ENCODE measurements at regions not wholly inside any gene's neighbourhood (a gene's known extent, or its start where the extent isn't known, plus 50 kb on each side); places are given as distances from the start of the nearest gene placed in this dataset.

- Histone ChIP-seq H3K36me3 (ENCODE audit: control insufficient read depth, insufficient read depth, low read length) (no peaks in the 10 kb centered on the region), H3K27ac (ENCODE audit: extremely low read depth, low read depth, low read length) (no peak overlapping the region), H3K4me1 (replicated peaks in 1 of 2; ENCODE audit: control insufficient read depth in 2 of 2, insufficient read depth in 2 of 2, low read length in 2 of 2) (peaks cover 0 to 5% of the 10 kb centered on the region in 2 experiments; a peak in 3 of 5 replicates), H3K9me3 (replicated peaks; ENCODE audit: control insufficient read depth, insufficient read depth, low read depth, low read length) (no peaks in the 10 kb centered on the region), H3K9ac (ENCODE audit: insufficient read depth in 1 of 2, low read depth in 2 of 2, low read length in 2 of 2) (no peak overlapping the region), H3K9me1 (ENCODE audit: control insufficient read depth, insufficient read depth, low read length) (no peaks in the 10 kb centered on the region), H4K20me1 (replicated peaks; ENCODE audit: control insufficient read depth, insufficient read depth, low read length) (no peaks in the 10 kb centered on the region), H3K4me2 (ENCODE audit: insufficient read depth, low read length) (no peak overlapping the region), H2AFZ (ENCODE audit: low read depth, low read length) (no peak overlapping the region), H3K4me3 (no peak overlapping the region), H3K27me3 (ENCODE audit: control insufficient read depth in 2 of 2, insufficient read depth in 2 of 2, low read length in 2 of 2) (peaks cover 0 to 3% of the 10 kb centered on the region in 2 experiments; a peak in 2 of 5 replicates), H3K79me2 (ENCODE audit: control insufficient read depth, insufficient read depth, low read length) (no peaks in the 10 kb centered on the region)
- DNase-seq (ENCODE audit: extremely low read depth in 1 of 4, low spot score in 3 of 4) (no peak), ATAC-seq (no peak), FAIRE-seq (no peak)
- intact Hi-C loops (cut with micrococcal nuclease) (loop anchor here (10.0 kb wide), 1 partner anchor 505 kb away; no protein-coding TSS in a partner anchor), in situ Hi-C loops (cut with MboI) (loop anchor here (25.0 kb wide), 1 partner anchor 507 kb away; no protein-coding TSS in a partner anchor)
- 29% methylated on average over 1 of the region's 1 CpG for WGBS (ENCODE audit: insufficient coverage, low coverage, missing lambda C conversion rate)
- BruUV-seq (replicated peaks), result no TSS peak
- ChIA-PET POLR2A (interaction anchor here (1.0 kb wide), 1 partner anchor 13 kb away, joined by 3 read pairs; no protein-coding TSS in a partner anchor), CTCF (ENCODE audit: low intra/inter-chr PET ratio) (interaction anchor here (0.6 kb wide), 1 partner anchor 148 kb away, joined by 3 read pairs; no protein-coding TSS in a partner anchor)
- TF ChIP-seq RFX1 (IDR thresholded peaks at IDR 0.05), result no peak
- TF ChIP-seq PTTG1 (tag; IDR thresholded peaks at IDR 0.05; ENCODE audit: low read depth), result no peak
- TF ChIP-seq CTBP1 (IDR thresholded peaks at IDR 0.05; ENCODE audit: borderline replicate concordance), result no peak
- TF ChIP-seq TEAD2 (tag; IDR thresholded peaks at IDR 0.05), result no peak
- no peak for TF ChIP-seq RBBP5 (IDR thresholded peaks at IDR 0.05; ENCODE audit: borderline replicate concordance, insufficient read depth, low read length, poor library complexity, severe bottlenecking)
- TF ChIP-seq MAX (CRISPR knock-in tag; IDR thresholded peaks at IDR 0.05), result no peak
- no peak for TF ChIP-seq ETS2 (tag; IDR thresholded peaks at IDR 0.05; ENCODE audit: borderline replicate concordance, poor library complexity, severe bottlenecking)
- no peak for TF ChIP-seq NFIC (IDR thresholded peaks at IDR 0.05)
- TF ChIP-seq ZNF699 (CRISPR knock-in tag; IDR thresholded peaks at IDR 0.05; ENCODE audit: insufficient replicate concordance), result no peak
- TF ChIP-seq HMGXB4 (CRISPR knock-in tag; IDR thresholded peaks at IDR 0.05), result no peak
- no peak for TF ChIP-seq KAT2B (IDR thresholded peaks at IDR 0.05; ENCODE audit: low read depth, low read length)
- no peak for TF ChIP-seq ZC3H4 (CRISPR knock-in tag; IDR thresholded peaks at IDR 0.05; ENCODE audit: borderline replicate concordance)
- no peak for TF ChIP-seq PKNOX1 (IDR thresholded peaks at IDR 0.05)
- TF ChIP-seq ZBTB12 (CRISPR knock-in tag; IDR thresholded peaks at IDR 0.05), result no peak
- TF ChIP-seq SNRNP70 (optimal IDR thresholded peaks at IDR 0.05; ENCODE audit: low read depth, low read length), result no peak
- TF ChIP-seq NR4A1 (CRISPR knock-in tag; IDR thresholded peaks at IDR 0.05), result no peak
- TF ChIP-seq NR4A1 (tag; IDR thresholded peaks at IDR 0.05), result no peak
- TF ChIP-seq SAP30 (IDR thresholded peaks at IDR 0.05; ENCODE audit: borderline replicate concordance, insufficient read depth, low read depth, low read length, poor library complexity, severe bottlenecking), result no peak
- no peak for TF ChIP-seq FOXA3 (CRISPR knock-in tag; conservative IDR thresholded peaks at IDR 0.05 in 1 of 2, IDR thresholded peaks at IDR 0.05 in 1 of 2)
These were observed 60.9 kb downstream of the RTL9 start for GRCh38 chrX:110419512-110419911.
